ENCODE measurements at regions not wholly inside any gene's neighbourhood (a gene's known extent, or its start where the extent isn't known, plus 50 kb on each side); places are given as distances from the start of the nearest gene placed in this dataset.
A peak's percentile ranks its signal among the peaks of the same experiment; 100 is the strongest.

GRCh38 chr9:14031810-14032209 is 282.1 kb downstream of the NFIB start:
- peak overlapping the region in 1 of 2 donors; percentile 59 for H3K27ac ChIP-seq
- H3K36me3 ChIP-seq, result no peaks in the 10 kb centered on the region
- H3K9me3 ChIP-seq, result no peaks in the 10 kb centered on the region
- no peaks in the 10 kb centered on the region for H3K4me1 ChIP-seq
- H3K27me3 ChIP-seq, result no peaks in the 10 kb centered on the region
- TF ChIP-seq CTCF (IDR thresholded peaks at IDR 0.05), result no peak
- TF ChIP-seq POLR2A (IDR thresholded peaks at IDR 0.05), result no peak
- DNase-seq, result no peak
- intact Hi-C loops (cut with DNase I; ENCODE audit: low total_unique reads), result no loop called here
- H3K4me3 ChIP-seq, result no peak overlapping the region

DNA sequence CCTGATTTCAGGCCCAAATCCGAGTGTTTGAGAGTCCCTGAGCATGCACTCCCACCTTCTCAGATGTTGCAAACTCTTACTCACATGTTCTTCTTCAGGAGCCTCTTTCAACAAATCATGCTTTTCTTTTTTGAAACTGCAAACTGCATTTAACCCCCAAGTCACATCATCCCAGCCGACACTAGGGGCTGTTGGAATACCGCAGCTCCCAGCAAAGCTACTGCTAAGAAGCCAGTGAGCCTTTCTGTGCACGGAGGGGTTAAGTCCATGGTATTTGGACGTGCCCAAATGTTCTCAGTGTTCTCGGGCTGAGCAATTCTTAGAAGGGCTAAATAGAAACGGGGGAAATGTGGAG is 282.9 kb downstream of the NFIB start:
- Histone ChIP-seq H3K36me3 (no peaks in the 10 kb centered on the region), H3K27ac (peak overlapping the region; percentile 59 to 71), H3K4me1 (no peaks in the 10 kb centered on the region), H3K27me3 (no peaks in the 10 kb centered on the region), H3K9me3 (no peaks in the 10 kb centered on the region), H3K4me3 (no peak overlapping the region)
- TF ChIP-seq POLR2A (IDR thresholded peaks at IDR 0.05) (no peak), CTCF (IDR thresholded peaks at IDR 0.05) (no peak)
- peak; percentile 24 to 56 for DNase-seq
- intact Hi-C loops (cut with DNase I; ENCODE audit: low total_unique reads), result no loop called here

DNA sequence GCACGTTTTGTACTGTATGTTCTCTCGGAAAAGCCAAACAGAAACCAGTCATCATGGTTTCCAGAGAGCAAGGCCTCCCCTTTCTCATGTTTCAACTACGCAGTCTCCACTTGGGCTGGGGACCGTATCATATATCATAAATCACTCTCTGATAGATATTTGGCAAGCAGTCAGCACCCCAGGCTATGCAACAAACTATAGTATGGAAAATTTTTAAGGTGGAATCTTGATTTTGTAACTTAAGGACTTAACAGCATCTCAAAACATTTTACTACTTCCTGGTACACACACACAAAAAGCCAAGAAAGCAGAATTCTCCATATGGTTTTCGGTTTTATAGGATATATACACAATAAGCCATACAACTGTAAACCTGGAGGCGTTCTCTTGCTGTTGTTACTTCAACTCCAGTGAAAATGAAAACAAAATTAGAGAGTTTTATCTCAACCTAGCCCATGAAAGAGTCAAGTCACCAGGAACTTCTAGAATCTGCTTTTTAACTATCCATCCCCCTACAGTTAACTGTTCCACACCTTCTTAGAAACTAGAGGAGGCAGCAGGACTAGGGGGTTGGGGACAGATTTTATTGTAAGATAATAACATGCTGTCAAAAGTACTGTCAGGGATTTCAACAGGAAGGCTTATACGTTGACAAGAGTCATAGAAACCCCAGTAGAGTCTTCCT is 283.4 kb downstream of the NFIB start:
- TF ChIP-seq CTCF (IDR thresholded peaks at IDR 0.05) (no peak), POLR2A (IDR thresholded peaks at IDR 0.05) (no peak)
- H3K4me3 ChIP-seq, result no peak overlapping the region
- intact Hi-C loops (cut with DNase I; ENCODE audit: low total_unique reads), result no loop called here
- no peaks in the 10 kb centered on the region for H3K36me3 ChIP-seq
- no peak for DNase-seq
- no peaks in the 10 kb centered on the region for H3K27me3 ChIP-seq
- H3K4me1 ChIP-seq, result no peaks in the 10 kb centered on the region
- H3K27ac ChIP-seq, result peak overlapping the region; percentile 59 to 71
- H3K9me3 ChIP-seq, result no peaks in the 10 kb centered on the region

- Histone ChIP-seq H3K36me3 (no peaks in the 10 kb centered on the region), H3K27ac (peak overlapping the region; percentile 59 to 71), H3K27me3 (no peaks in the 10 kb centered on the region), H3K4me3 (no peak overlapping the region), H3K9me3 (no peaks in the 10 kb centered on the region), H3K4me1 (no peaks in the 10 kb centered on the region)
- DNase-seq, result no peak
- TF ChIP-seq CTCF (IDR thresholded peaks at IDR 0.05), result no peak
- TF ChIP-seq POLR2A (IDR thresholded peaks at IDR 0.05), result no peak
- intact Hi-C loops (cut with DNase I; ENCODE audit: low total_unique reads), result no loop called here
Measured at GRCh38 chr9:14029806-14030374, 284.1 kb downstream of the NFIB start.

GRCh38 chr9:14027116-14027800 is 286.7 kb downstream of the NFIB start:
- peak overlapping the region in 1 of 2 donors; percentile 51 for H3K27ac ChIP-seq
- H3K27me3 ChIP-seq, result no peaks in the 10 kb centered on the region
- H3K36me3 ChIP-seq, result no peaks in the 10 kb centered on the region
- no peaks in the 10 kb centered on the region for H3K4me1 ChIP-seq
- intact Hi-C loops (cut with DNase I; ENCODE audit: low total_unique reads), result no loop called here
- H3K4me3 ChIP-seq, result no peak overlapping the region
- no peaks in the 10 kb centered on the region for H3K9me3 ChIP-seq
- peak in 1 of 2 donors; percentile 33 for DNase-seq
- TF ChIP-seq CTCF (IDR thresholded peaks at IDR 0.05) (no peak), POLR2A (IDR thresholded peaks at IDR 0.05) (no peak)

Measured in uterus (tissue), 3 donors.